H1 (cell line): ENCODE measurements at regions not wholly inside any gene's neighbourhood (a gene's known extent, or its start where the extent isn't known, plus 50 kb on each side); places are given as distances from the start of the nearest gene placed in this dataset.

Experiments
- CTCF ChIA-PET: fragments of 300-600 bp; sonication (Branson Sonifier 250); formaldehyde crosslinking; loops from one replicate; lab custom pipeline; 2021; ENCODE audit not compliant: partially characterized antibody; lab: Charles Lee
- POLR2A ChIA-PET: fragments of 300-600 bp; sonication (Branson Sonifier 250); formaldehyde crosslinking; loops from one replicate; lab custom pipeline; 2021; ENCODE audit warnings: inconsistent platforms; ENCODE audit not compliant: partially characterized antibody; lab: Charles Lee
- DNase-seq, 2 experiments: peaks; one replicate each; pipeline versions ENCODE4 v3.0.0 to v3.0.0-alpha.2; 2010 to 2022; ENCODE audit warnings: low spot score in 2 of 2, low read depth in 1 of 2, mixed read lengths in 1 of 2
- FAIRE-seq: peaks from 2 replicates; lab custom pipeline; 2011; peaks lifted over from hg19 to GRCh38; lab: Jason Lieb, UNC
- H2AFZ ChIP-seq: 2 replicates; pipeline ENCODE4 v1.8.1; 2012; ENCODE audit warnings: low read length, inconsistent platforms
- H2AK5ac ChIP-seq: 2 replicates; pipeline ENCODE4 v1.6.1; 2013; ENCODE audit warnings: low read depth, low read length
- H2BK120ac ChIP-seq: replicated peaks from 2 replicates; pipeline ENCODE3; 2013; ENCODE audit warnings: low read depth, low read length, inconsistent platforms
- H2BK12ac ChIP-seq: 2 replicates; pipeline ENCODE4 v1.6.1; 2013; ENCODE audit warnings: low read depth, low read length
- H2BK15ac ChIP-seq: 2 replicates; pipeline ENCODE4 v1.6.1; 2013; ENCODE audit warnings: low read length
- H2BK20ac ChIP-seq: 2 replicates; pipeline ENCODE4 v1.6.1; 2013; ENCODE audit warnings: low read length
- H2BK5ac ChIP-seq: 2 replicates; pipeline ENCODE4 v1.6.1; 2013; ENCODE audit warnings: low read depth, low read length
- H3K14ac ChIP-seq: 2 replicates; pipeline ENCODE4 v1.6.1; 2013; ENCODE audit warnings: inconsistent platforms; ENCODE audit not compliant: insufficient read length
- H3K18ac ChIP-seq: 2 replicates; pipeline ENCODE4 v1.6.1; 2013; ENCODE audit warnings: low read length; ENCODE audit errors: extremely low read depth
- H3K23ac ChIP-seq: 2 replicates; pipeline ENCODE4 v1.6.1; 2013; ENCODE audit warnings: inconsistent platforms; ENCODE audit not compliant: insufficient read length
- H3K23me2 ChIP-seq: 2 replicates; pipeline ENCODE4 v1.6.1; 2013; ENCODE audit warnings: low read depth, low read length
- H3K27ac ChIP-seq: 2 replicates; pipeline ENCODE4 v1.6.1; 2011; ENCODE audit warnings: low read depth, low read length, inconsistent platforms
- H3K27me3 ChIP-seq, 4 experiments: replicated peaks in 1 of 4; 1 replicate in 1 of 4; 2 replicates in 3 of 4; pipeline versions ENCODE4 v1.6.1 to v1.8.1; 2011 to 2013; ENCODE audit warnings: low read length in 3 of 4, mild to moderate bottlenecking in 3 of 4, inconsistent platforms in 2 of 4, mixed read lengths in 2 of 4, moderate library complexity in 1 of 4; ENCODE audit not compliant: control insufficient read depth in 3 of 4, insufficient read depth in 3 of 4; ENCODE audit errors: extremely low read depth in 1 of 4
- H3K36me3 ChIP-seq, 4 experiments: 2 replicates each; pipeline versions ENCODE4 v1.6.1 to v1.8.1; 2011 to 2013; ENCODE audit warnings: mild to moderate bottlenecking in 4 of 4, low read length in 3 of 4, moderate library complexity in 2 of 4, control low read depth in 1 of 4, inconsistent platforms in 1 of 4; ENCODE audit not compliant: insufficient read depth in 4 of 4, control insufficient read depth in 2 of 4
- H3K4ac ChIP-seq: replicated peaks from 2 replicates; pipeline ENCODE3; 2013; ENCODE audit warnings: low read length, low read depth, mixed read lengths, inconsistent platforms; ENCODE audit not compliant: insufficient read length
- H3K4me1 ChIP-seq, 4 experiments: replicated peaks in 1 of 4; 1 replicate in 1 of 4; 2 replicates in 3 of 4; pipeline versions ENCODE4 v1.6.1 to v1.8.1; 2011 to 2013; ENCODE audit warnings: low read length in 3 of 4, inconsistent platforms in 2 of 4, mixed read lengths in 1 of 4; ENCODE audit not compliant: insufficient read depth in 4 of 4, control insufficient read depth in 3 of 4
- H3K4me2 ChIP-seq, 2 experiments: 2 replicates each; pipeline versions ENCODE4 v1.6.1 to v1.8.1; 2011 to 2013; ENCODE audit warnings: low read depth in 2 of 2, low read length in 2 of 2, control low read depth in 1 of 2, inconsistent platforms in 1 of 2, mild to moderate bottlenecking in 1 of 2; ENCODE audit not compliant: insufficient read depth in 1 of 2
- H3K4me3 ChIP-seq, 4 experiments: fragments of 200-600, 300-600 bp in 1 of 4; sonication (generic), shearing (Covaris generic), sonication (Bioruptor Twin) in 1 of 4; 2 replicates each; pipeline versions ENCODE4 v1.5.1 to v1.8.1; 2011 to 2016; ENCODE audit warnings: low read length in 4 of 4, low read depth in 3 of 4, control low read depth in 2 of 4, inconsistent platforms in 2 of 4, mild to moderate bottlenecking in 2 of 4, mixed read lengths in 1 of 4, moderate library complexity in 1 of 4; ENCODE audit not compliant: insufficient read depth in 2 of 4; ENCODE audit errors: extremely low read depth in 1 of 4
- H3K56ac ChIP-seq: replicated peaks from 2 replicates; pipeline ENCODE3; 2013; ENCODE audit warnings: low read depth, mild to moderate bottlenecking, mixed read lengths, low read length, inconsistent platforms; ENCODE audit not compliant: insufficient read length
- H3K79me1 ChIP-seq: 2 replicates; pipeline ENCODE4 v1.6.1; 2013; ENCODE audit warnings: low read depth, low read length, control low read depth
- H3K79me2 ChIP-seq, 2 experiments: 2 replicates each; pipeline versions ENCODE4 v1.6.1 to v1.8.1; 2012 to 2013; ENCODE audit warnings: low read length in 2 of 2, mild to moderate bottlenecking in 2 of 2, inconsistent platforms in 1 of 2; ENCODE audit not compliant: insufficient read depth in 2 of 2, control insufficient read depth in 1 of 2
- H3K9ac ChIP-seq, 4 experiments: replicated peaks in 1 of 4; 1 replicate in 1 of 4; 2 replicates in 3 of 4; pipeline versions ENCODE4 v1.6.1 to v1.8.1; 2011 to 2013; ENCODE audit warnings: low read depth in 3 of 4, low read length in 3 of 4, control low read depth in 2 of 4, mild to moderate bottlenecking in 2 of 4, moderate library complexity in 2 of 4, inconsistent platforms in 1 of 4; ENCODE audit errors: extremely low read depth in 1 of 4
- H3K9me3 ChIP-seq, 2 experiments: 2 replicates each; pipeline versions ENCODE4 v1.6.1 to v1.8.1; 2012 to 2013; ENCODE audit warnings: mild to moderate bottlenecking in 2 of 2, moderate library complexity in 2 of 2, control low read depth in 1 of 2, inconsistent platforms in 1 of 2, low read depth in 1 of 2, low read length in 1 of 2, mixed read lengths in 1 of 2; ENCODE audit not compliant: insufficient read depth in 2 of 2
- H4K20me1 ChIP-seq, 2 experiments: replicated peaks in 1 of 2; 2 replicates each; pipeline versions ENCODE3 to v1.8.1; 2011 to 2013; ENCODE audit warnings: inconsistent platforms in 2 of 2, low read length in 2 of 2, mild to moderate bottlenecking in 1 of 2; ENCODE audit not compliant: insufficient read depth in 2 of 2, control insufficient read depth in 1 of 2
- H4K5ac ChIP-seq: 2 replicates; pipeline ENCODE4 v1.6.1; 2013; ENCODE audit warnings: low read length, low read depth, mixed read lengths, inconsistent platforms; ENCODE audit not compliant: insufficient read length
- H4K8ac ChIP-seq: 2 replicates; pipeline ENCODE4 v1.8.0; 2013; ENCODE audit warnings: mild to moderate bottlenecking, moderate library complexity, low read length, inconsistent platforms; ENCODE audit not compliant: insufficient read depth; ENCODE audit errors: extremely low read depth
- H4K91ac ChIP-seq: replicated peaks from 2 replicates; pipeline ENCODE3; 2013; ENCODE audit warnings: low read length, mixed read lengths, inconsistent platforms; ENCODE audit not compliant: insufficient read length
- CBX5 ChIP-seq: fragments of 300-800, 300-1000 bp; sonication (generic); IDR thresholded peaks from 2 replicates; pipeline ENCODE4 v1.7.1; 2016; ENCODE audit warnings: antibody characterized with exemption, low read length, low read depth
- KDM1A ChIP-seq: fragments of 200-600, 300-600 bp; sonication (generic); IDR thresholded peaks from 2 replicates; pipeline ENCODE4 v1.7.1; 2016; ENCODE audit warnings: mild to moderate bottlenecking, low read length, borderline replicate concordance
- WGBS, 2 experiments: shearing (Covaris generic) in 1 of 2; methylation state at CpG; one replicate each; pipeline versions ENCODE4 v1.1.6 to v1.1.7; 2013 to 2015; ENCODE audit warnings: low lambda C conversion rate in 2 of 2, mixed read lengths in 2 of 2, inconsistent platforms in 1 of 2, low coverage in 1 of 2, missing lambda C conversion rate in 1 of 2; ENCODE audit not compliant: insufficient replicate concordance in 2 of 2, insufficient coverage in 1 of 2, insufficient read length in 1 of 2; ENCODE audit errors: extremely low coverage in 1 of 2, missing lambda C conversion rate in 1 of 2; 5-methylcytosine and 5-hydroxymethylcytosine counted together

DNA sequence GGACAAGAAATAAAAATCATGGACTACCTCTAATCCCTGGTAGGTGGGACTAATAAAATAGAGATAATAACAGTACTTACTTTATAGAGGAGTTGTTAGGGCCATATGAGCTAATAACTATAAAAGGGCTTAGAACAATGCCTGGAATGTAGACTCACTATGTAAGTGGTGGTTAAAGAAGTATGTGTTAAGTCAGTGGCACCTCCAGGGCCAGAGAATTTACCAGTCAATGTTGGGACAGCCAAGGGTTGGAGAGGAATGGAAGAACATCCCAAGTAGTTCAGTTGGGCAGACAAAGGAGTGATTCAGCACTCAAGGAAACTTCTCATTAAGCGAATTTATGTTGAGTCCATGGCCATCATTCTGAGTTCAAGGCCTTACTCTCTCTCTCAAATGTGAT, 116.8 kb downstream of the OTOR start:
- FAIRE-seq, result no peak
- Histone ChIP-seq H3K79me2 (no peaks in the 10 kb centered on the region), H3K36me3 (no peaks in the 10 kb centered on the region), H4K5ac (no peak overlapping the region), H2BK120ac (no peak overlapping the region), H3K4me3 (no peak overlapping the region), H3K14ac (no peak overlapping the region), H3K27me3 (no peaks in the 10 kb centered on the region; a peak in 1 of 7 replicates), H3K27ac (no peak overlapping the region), H3K23ac (no peak overlapping the region), H2AFZ (no peak overlapping the region), H2BK5ac (no peak overlapping the region), H4K91ac (no peak overlapping the region), H3K79me1 (no peaks in the 10 kb centered on the region), H3K23me2 (no peaks in the 10 kb centered on the region), H4K20me1 (no peaks in the 10 kb centered on the region), H3K56ac (no peak overlapping the region), H3K9ac (no peak overlapping the region), H3K9me3 (no peaks in the 10 kb centered on the region), H2BK12ac (no peak overlapping the region), H4K8ac (no peak overlapping the region), H2AK5ac (no peak overlapping the region), H3K18ac (no peak overlapping the region), H3K4me1 (no peaks in the 10 kb centered on the region), H3K4ac (no peak overlapping the region), H3K4me2 (no peak overlapping the region), H2BK20ac (no peak overlapping the region), H2BK15ac (no peak overlapping the region)
- WGBS, 2 experiments, result 79% methylated on average over 1 of the region's 1 CpG; no CpG with 5 or more reads in 1 of the 2 experiments
- TF ChIP-seq KDM1A (no peak), CBX5 (no peak)
- POLR2A ChIA-PET, result no interaction called here
- CTCF ChIA-PET, result interaction anchor here (1.0 to 2.0 kb wide), 4 partner anchors 9 to 567 kb away, joined by 3 to 10 read pairs (median 4); no protein-coding TSS in a partner anchor
- no peak for DNase-seq
